GM23248 (cell line): ENCODE measurements at regions not wholly inside any gene's neighbourhood (a gene's known extent, or its start where the extent isn't known, plus 50 kb on each side); places are given as distances from the start of the nearest gene placed in this dataset.

Experiments
- EZH2 ChIP-seq: fragments of 200-600 bp; sonication (generic); IDR thresholded peaks from 2 replicates; pipeline ENCODE4 v1.6.1; 2018; ENCODE audit warnings: antibody characterized with exemption, mild to moderate bottlenecking; ENCODE audit not compliant: insufficient read depth, poor library complexity, severe bottlenecking
- EZH2phosphoT487 ChIP-seq: fragments of 200-600 bp; sonication (generic); IDR thresholded peaks from 2 replicates; pipeline ENCODE4 v1.6.1; 2018; ENCODE audit warnings: antibody characterized with exemption, moderate library complexity, mild to moderate bottlenecking, low read depth; ENCODE audit not compliant: insufficient read depth

DNA sequence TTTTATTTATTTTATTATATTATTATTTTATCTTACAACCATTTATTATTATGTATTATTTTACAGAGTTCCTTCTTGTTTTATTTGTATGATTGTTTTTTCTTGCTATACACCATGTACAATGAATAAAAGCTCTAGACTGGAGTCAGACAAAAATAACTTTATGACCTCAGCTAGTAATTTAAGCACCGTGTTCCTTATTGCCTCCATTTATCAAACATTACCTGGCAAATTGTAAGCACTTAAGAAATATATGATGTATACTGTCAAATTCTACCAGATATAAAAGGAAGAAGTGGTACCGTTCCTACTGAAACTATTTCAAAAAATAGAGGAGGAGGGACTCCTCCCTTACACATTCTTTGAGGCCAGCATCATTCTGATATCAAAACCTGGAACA is 326.9 kb upstream of the NECTIN3 start:
- no peak for TF ChIP-seq EZH2
- no peak for TF ChIP-seq EZH2phosphoT487
